BLaER1 treated with 17β-estradiol and CSF1 and Interleukin-3, amounts not matched to agents 10 nM and 100 nM (cell line): ENCODE measurements at regions not wholly inside any gene's neighbourhood (a gene's known extent, or its start where the extent isn't known, plus 50 kb on each side); places are given as distances from the start of the nearest gene placed in this dataset.

Experiments
- H3K27ac ChIP-seq, 11 experiments: shearing (Covaris generic); formaldehyde crosslinking; 2 replicates each; pipeline ENCODE4 v1.8.1; 2022
- H3K27me3 ChIP-seq, 11 experiments: shearing (Covaris generic); formaldehyde crosslinking; 2 replicates each; pipeline ENCODE4 v1.8.1; 2022
- H3K36me3 ChIP-seq, 11 experiments: shearing (Covaris generic); formaldehyde crosslinking; 2 replicates each; pipeline ENCODE4 v1.8.1; 2022
- H3K4me1 ChIP-seq, 10 experiments: shearing (Covaris generic); formaldehyde crosslinking; 2 replicates each; pipeline ENCODE4 v1.8.1; 2022
- H3K4me2 ChIP-seq, 11 experiments: shearing (Covaris generic); formaldehyde crosslinking; 2 replicates each; pipeline ENCODE4 v1.8.1; 2022
- H3K4me3 ChIP-seq, 10 experiments: shearing (Covaris generic); formaldehyde crosslinking; 2 replicates each; pipeline ENCODE4 v1.8.1; 2022
- H3K9ac ChIP-seq, 11 experiments: shearing (Covaris generic); formaldehyde crosslinking; 2 replicates each; pipeline ENCODE4 v1.8.1; 2022
- H3K9me3 ChIP-seq, 11 experiments: shearing (Covaris generic); formaldehyde crosslinking; replicated peaks in 1 of 11; 2 replicates each; pipeline ENCODE4 v1.8.1; 2022
- H4K20me1 ChIP-seq, 11 experiments: shearing (Covaris generic); formaldehyde crosslinking; 2 replicates each; pipeline ENCODE4 v1.8.1; 2022
- Cebpa-rat ChIP-seq, 11 experiments: shearing (Covaris generic); IDR thresholded peaks; 2 replicates each; pipeline ENCODE4 v1.8.1; 2022

- Histone ChIP-seq H3K27me3 (no peaks in the 10 kb centered on the region), H4K20me1 (no peaks in the 10 kb centered on the region), H3K9ac (no peak overlapping the region), H3K4me1 (no peaks in the 10 kb centered on the region), H3K27ac (no peak overlapping the region), H3K36me3 (no peaks in the 10 kb centered on the region), H3K4me3 (no peak overlapping the region), H3K9me3 (no peaks in the 10 kb centered on the region), H3K4me2 (no peak overlapping the region)
- TF ChIP-seq Cebpa-rat (IDR thresholded peaks at IDR 0.05) = no peak
These were observed 429.4 kb downstream of the TBC1D4 start for GRCh38 chr13:75052616-75053015.

GRCh38 chr13:75050419-75051046 is 431.4 kb downstream of the TBC1D4 start:
- Histone ChIP-seq H3K9me3 (no peaks in the 10 kb centered on the region), H3K4me2 (no peak overlapping the region), H4K20me1 (no peaks in the 10 kb centered on the region), H3K27ac (no peak overlapping the region), H3K9ac (no peak overlapping the region), H3K4me1 (no peaks in the 10 kb centered on the region), H3K36me3 (no peaks in the 10 kb centered on the region), H3K27me3 (no peaks in the 10 kb centered on the region), H3K4me3 (no peak overlapping the region)
- TF ChIP-seq Cebpa-rat (IDR thresholded peaks at IDR 0.05) = no peak

- H3K4me1 ChIP-seq = no peaks in the 10 kb centered on the region
- H3K9me3 ChIP-seq = no peaks in the 10 kb centered on the region
- H3K36me3 ChIP-seq = no peaks in the 10 kb centered on the region
- no peak overlapping the region for H3K9ac ChIP-seq
- no peaks in the 10 kb centered on the region for H3K27me3 ChIP-seq
- H3K27ac ChIP-seq = no peak overlapping the region
- no peaks in the 10 kb centered on the region for H4K20me1 ChIP-seq
- TF ChIP-seq Cebpa-rat (IDR thresholded peaks at IDR 0.05) = no peak
- H3K4me3 ChIP-seq = no peak overlapping the region
- H3K4me2 ChIP-seq = no peak overlapping the region
These were observed 432.1 kb downstream of the TBC1D4 start for GRCh38 chr13:75049735-75050335.

GRCh38 chr13:75042807-75043206 is 439.2 kb downstream of the TBC1D4 start:
- Histone ChIP-seq H3K9ac (no peak overlapping the region), H3K36me3 (no peaks in the 10 kb centered on the region), H3K4me2 (no peak overlapping the region), H3K4me1 (no peaks in the 10 kb centered on the region), H3K27me3 (no peaks in the 10 kb centered on the region), H3K9me3 (no peaks in the 10 kb centered on the region; a peak in 1 of 22 replicates), H3K27ac (no peak overlapping the region), H4K20me1 (no peaks in the 10 kb centered on the region), H3K4me3 (no peak overlapping the region)
- TF ChIP-seq Cebpa-rat (IDR thresholded peaks at IDR 0.05) = no peak

- H3K27me3 ChIP-seq = no peaks in the 10 kb centered on the region
- no peak overlapping the region for H3K9ac ChIP-seq
- H4K20me1 ChIP-seq = no peaks in the 10 kb centered on the region
- H3K4me3 ChIP-seq = no peak overlapping the region
- no peaks in the 10 kb centered on the region for H3K4me1 ChIP-seq
- no peak for TF ChIP-seq Cebpa-rat (IDR thresholded peaks at IDR 0.05)
- H3K27ac ChIP-seq = no peak overlapping the region
- no peaks in the 10 kb centered on the region for H3K36me3 ChIP-seq
- peaks cover 22 to 40% (median 29%) of the 10 kb centered on the region in 11 experiments for H3K9me3 ChIP-seq
- H3K4me2 ChIP-seq = no peak overlapping the region
These were observed 443.4 kb downstream of the TBC1D4 start for GRCh38 chr13:75038393-75039113.

DNA sequence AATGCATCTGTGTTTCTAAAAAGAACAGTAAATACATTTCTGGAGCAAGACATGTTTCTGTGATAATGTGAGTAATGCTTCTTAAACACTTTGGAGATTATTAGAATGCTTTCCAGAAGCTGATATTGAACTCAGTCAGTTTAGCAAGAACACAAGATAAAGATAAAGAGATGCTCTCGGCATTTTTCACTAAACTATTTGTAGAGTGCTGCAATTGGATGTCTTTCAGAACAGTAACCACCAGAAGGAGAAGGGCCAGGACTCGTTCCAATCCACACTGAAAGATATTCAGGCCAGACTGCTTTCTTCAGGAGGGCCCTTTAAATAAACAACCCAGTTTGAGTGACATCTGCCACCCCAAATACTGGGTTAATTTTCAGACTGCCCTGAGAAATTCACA is 456.0 kb downstream of the TBC1D4 start:
- Histone ChIP-seq H3K9ac (no peak overlapping the region), H3K4me2 (no peak overlapping the region), H3K4me3 (no peak overlapping the region), H4K20me1 (no peaks in the 10 kb centered on the region), H3K27ac (no peak overlapping the region), H3K9me3 (peaks cover 10 to 23% (median 15%) of the 10 kb centered on the region in 11 experiments), H3K36me3 (no peaks in the 10 kb centered on the region), H3K4me1 (no peaks in the 10 kb centered on the region), H3K27me3 (no peaks in the 10 kb centered on the region)
- no peak for TF ChIP-seq Cebpa-rat (IDR thresholded peaks at IDR 0.05)

DNA sequence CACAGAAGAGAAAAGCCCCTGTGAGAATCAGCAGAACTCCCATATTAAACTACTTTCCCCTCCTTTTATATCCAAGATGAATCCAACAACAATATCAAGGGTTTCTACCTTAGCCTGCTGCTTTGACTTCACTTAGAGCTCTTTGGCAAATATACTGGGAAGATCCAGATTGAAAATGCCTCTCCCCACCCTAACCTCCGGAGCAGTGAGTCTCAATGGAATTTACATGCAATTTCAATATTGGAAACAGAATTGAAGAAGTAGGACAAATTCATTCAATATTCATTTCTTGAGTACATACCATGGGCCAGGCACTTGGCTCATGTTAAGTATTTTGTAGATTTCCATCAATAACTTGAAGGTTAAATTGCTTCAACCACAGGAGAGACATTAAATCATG is 457.4 kb downstream of the TBC1D4 start:
- no peak for TF ChIP-seq Cebpa-rat (IDR thresholded peaks at IDR 0.05)
- H3K27ac ChIP-seq = no peak overlapping the region
- H3K36me3 ChIP-seq = no peaks in the 10 kb centered on the region
- H3K4me2 ChIP-seq = no peak overlapping the region
- H3K9ac ChIP-seq = no peak overlapping the region
- H3K4me1 ChIP-seq = no peaks in the 10 kb centered on the region
- H4K20me1 ChIP-seq = no peaks in the 10 kb centered on the region
- H3K4me3 ChIP-seq = no peak overlapping the region
- peaks cover 5 to 17% (median 9%) of the 10 kb centered on the region in 11 experiments for H3K9me3 ChIP-seq
- no peaks in the 10 kb centered on the region for H3K27me3 ChIP-seq

DNA sequence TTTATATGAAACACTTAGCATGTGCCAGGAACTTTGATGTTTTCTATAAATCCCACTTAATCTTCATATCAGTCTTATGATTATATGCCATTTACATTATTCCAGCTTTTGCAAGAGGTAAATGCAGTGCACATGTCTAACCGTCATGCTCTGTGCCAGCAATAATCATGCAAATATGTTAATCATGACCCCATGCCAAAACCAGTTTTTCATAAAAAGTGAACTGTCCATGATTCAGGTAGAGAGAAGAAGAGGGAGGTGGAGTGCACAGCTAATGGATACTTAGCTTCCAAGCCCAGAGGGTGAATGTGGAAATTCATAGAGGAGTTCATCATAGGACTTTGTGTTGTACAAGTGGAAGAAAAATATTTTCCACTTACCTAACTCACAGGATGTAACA is 458.4 kb downstream of the TBC1D4 start:
- H3K4me1 ChIP-seq = no peaks in the 10 kb centered on the region
- H3K27ac ChIP-seq = no peak overlapping the region
- H3K9ac ChIP-seq = no peak overlapping the region
- H3K4me3 ChIP-seq = no peak overlapping the region
- H3K36me3 ChIP-seq = no peaks in the 10 kb centered on the region
- H4K20me1 ChIP-seq = no peaks in the 10 kb centered on the region
- TF ChIP-seq Cebpa-rat (IDR thresholded peaks at IDR 0.05) = no peak
- H3K27me3 ChIP-seq = no peaks in the 10 kb centered on the region
- H3K4me2 ChIP-seq = no peak overlapping the region
- peaks cover 0 to 8% (median 0%) of the 10 kb centered on the region in 11 experiments; a peak in 2 of 22 replicates for H3K9me3 ChIP-seq

DNA sequence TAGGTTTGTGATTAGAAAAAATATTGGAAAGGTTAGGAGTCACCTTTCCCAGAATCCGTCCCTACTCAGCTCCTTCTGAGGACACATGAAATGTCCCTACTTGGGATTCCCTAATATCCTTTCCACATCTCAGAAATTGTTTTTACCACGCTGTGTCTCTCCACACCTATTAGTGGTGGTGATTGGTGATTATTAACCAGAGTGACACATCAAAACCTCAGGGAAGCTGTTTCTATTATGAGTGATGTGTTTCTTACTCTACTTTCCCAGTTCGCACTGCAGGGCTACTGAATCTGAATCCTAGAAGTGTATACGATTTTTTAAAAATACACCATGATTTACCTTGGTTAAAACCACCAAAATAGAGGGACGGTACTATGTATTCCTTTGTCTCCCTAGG is 460.8 kb downstream of the TBC1D4 start:
- Histone ChIP-seq H3K4me1 (no peaks in the 10 kb centered on the region), H3K27me3 (no peaks in the 10 kb centered on the region)

DNA sequence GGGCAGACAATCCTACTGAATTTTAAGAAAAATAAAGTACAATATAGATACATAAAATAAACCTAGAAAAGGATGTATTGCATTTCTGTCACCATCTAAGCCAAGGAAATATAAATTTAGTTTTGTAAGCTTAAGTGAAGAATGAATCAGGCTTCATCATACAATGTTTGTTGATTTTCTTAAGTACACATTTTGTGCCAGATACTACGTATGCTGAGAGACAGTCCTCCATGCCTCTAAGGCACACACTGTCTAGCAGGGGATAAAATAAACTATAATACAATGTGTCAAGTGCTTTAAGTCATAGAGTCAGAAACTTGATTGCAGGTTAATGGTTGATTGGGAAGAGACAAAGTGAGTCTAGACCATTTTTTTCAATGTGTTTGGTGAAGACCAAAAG is 465.7 kb downstream of the TBC1D4 start:
- Histone ChIP-seq H4K20me1 (no peaks in the 10 kb centered on the region), H3K4me2 (no peak overlapping the region), H3K4me3 (no peak overlapping the region), H3K9me3 (no peaks in the 10 kb centered on the region), H3K36me3 (no peaks in the 10 kb centered on the region), H3K27me3 (no peaks in the 10 kb centered on the region), H3K9ac (no peak overlapping the region), H3K27ac (no peak overlapping the region), H3K4me1 (no peaks in the 10 kb centered on the region)
- TF ChIP-seq Cebpa-rat (IDR thresholded peaks at IDR 0.05) = no peak

More for the DNA sequence above, 460.8 kb downstream of the TBC1D4 start:
- H3K36me3 ChIP-seq = no peaks in the 10 kb centered on the region
- no peak for TF ChIP-seq Cebpa-rat (IDR thresholded peaks at IDR 0.05)
- no peak overlapping the region for H3K4me2 ChIP-seq
- H4K20me1 ChIP-seq = no peaks in the 10 kb centered on the region
- H3K9ac ChIP-seq = no peak overlapping the region
- H3K27ac ChIP-seq = no peak overlapping the region
- no peaks in the 10 kb centered on the region for H3K9me3 ChIP-seq
- no peak overlapping the region for H3K4me3 ChIP-seq
